Chondrocyte (in vitro differentiated cells): ENCODE measurements at regions not wholly inside any gene's neighbourhood (a gene's known extent, or its start where the extent isn't known, plus 50 kb on each side); places are given as distances from the start of the nearest gene placed in this dataset.
A peak's percentile ranks its signal among the peaks of the same experiment; 100 is the strongest.

ENCODE experiments used
- DNase-seq: peaks from one replicate; pipeline ENCODE4 v3.0.0; 2021; ENCODE audit warnings: mixed read lengths, low spot score
- H3K27ac Mint-ChIP-seq: one replicate; pipeline ENCODE4 v1.8.0; 2021; ENCODE audit warnings: mild to moderate bottlenecking, moderate library complexity, mixed read lengths; ENCODE audit not compliant: unreplicated experiment
- H3K27me3 Mint-ChIP-seq: 2 replicates; pipeline ENCODE4 v1.8.0; 2021; ENCODE audit warnings: low read depth, mixed read lengths
- H3K36me3 Mint-ChIP-seq: 2 replicates; pipeline ENCODE4 v1.8.0; 2021; ENCODE audit warnings: low read depth, mixed read lengths
- H3K4me1 Mint-ChIP-seq: 2 replicates; pipeline ENCODE4 v1.8.0; 2021; ENCODE audit warnings: low read depth, mild to moderate bottlenecking, mixed read lengths
- H3K4me3 Mint-ChIP-seq: one replicate; pipeline ENCODE4 v1.8.0; 2021; ENCODE audit warnings: mild to moderate bottlenecking, moderate library complexity, mixed read lengths; ENCODE audit not compliant: unreplicated experiment
- H3K9me3 Mint-ChIP-seq: 2 replicates; pipeline ENCODE4 v1.8.0; 2021; ENCODE audit warnings: low read depth, mixed read lengths
- CTCF ChIP-seq: fragments of 200-600 bp; sonication (generic); IDR thresholded peaks from 2 replicates; pipeline ENCODE4 v1.5.0; 2021; ENCODE audit warnings: antibody characterized with exemption, mild to moderate bottlenecking, moderate library complexity

GRCh38 chr5:124200381-124200780, 546.1 kb downstream of the ZNF608 start:
- H3K4me1 Mint-ChIP-seq = no peaks in the 10 kb centered on the region
- peaks cover 2% of the 10 kb centered on the region for H3K36me3 Mint-ChIP-seq
- H3K9me3 Mint-ChIP-seq = peaks cover 6% of the 10 kb centered on the region
- no peak overlapping the region for H3K4me3 Mint-ChIP-seq
- H3K27me3 Mint-ChIP-seq = no peaks in the 10 kb centered on the region
- DNase-seq = no peak
- no peak overlapping the region for H3K27ac Mint-ChIP-seq
- no peak for TF ChIP-seq CTCF

DNA sequence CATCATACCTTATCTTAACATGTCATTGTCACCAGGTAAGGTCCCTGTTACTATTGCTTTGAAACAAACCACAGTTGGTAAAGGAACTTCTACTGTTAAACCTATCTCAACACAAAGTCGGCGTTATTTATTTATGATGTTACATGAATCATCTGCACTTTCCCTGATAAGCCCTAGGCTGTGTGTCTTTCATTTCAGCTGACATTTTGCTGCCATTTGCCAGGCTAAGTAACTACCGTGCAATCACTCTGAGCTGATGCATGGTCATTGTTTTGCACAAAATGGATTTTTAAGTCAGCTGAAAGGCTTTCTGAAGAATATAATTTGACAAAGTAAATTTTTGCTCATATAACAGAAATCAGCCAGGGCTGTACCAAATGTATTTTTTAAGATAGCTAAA, 546.5 kb downstream of the ZNF608 start:
- TF ChIP-seq CTCF = no peak
- H3K9me3 Mint-ChIP-seq = peaks cover 6% of the 10 kb centered on the region
- peaks cover 2% of the 10 kb centered on the region for H3K36me3 Mint-ChIP-seq
- DNase-seq = no peak
- H3K27me3 Mint-ChIP-seq = no peaks in the 10 kb centered on the region
- no peak overlapping the region for H3K27ac Mint-ChIP-seq
- no peak overlapping the region for H3K4me3 Mint-ChIP-seq
- no peaks in the 10 kb centered on the region for H3K4me1 Mint-ChIP-seq

DNA sequence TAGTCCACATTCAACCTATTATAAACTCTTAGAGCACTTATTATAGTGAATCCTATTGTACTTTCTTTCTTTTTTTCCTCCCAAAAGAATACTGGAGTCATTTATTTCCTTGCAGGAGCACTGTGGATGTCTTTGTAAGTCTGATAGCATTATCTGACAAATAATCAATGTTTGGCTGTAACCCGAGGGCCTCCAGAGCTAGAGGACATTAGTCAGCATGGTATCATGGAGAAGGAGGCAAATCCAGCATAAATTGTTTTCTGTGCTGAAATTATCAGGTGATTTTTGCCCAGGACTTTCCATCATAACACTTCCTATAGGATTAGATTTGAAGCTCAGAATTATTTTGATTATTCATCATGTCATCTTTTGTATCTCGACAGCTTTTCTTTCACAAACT, 551.0 kb downstream of the ZNF608 start:
- Mint-ChIP-seq H3K4me1 (peaks cover 10% of the 10 kb centered on the region), H3K27me3 (no peaks in the 10 kb centered on the region), H3K9me3 (no peaks in the 10 kb centered on the region), H3K27ac (no peak overlapping the region), H3K4me3 (no peak overlapping the region), H3K36me3 (no peaks in the 10 kb centered on the region)
- no peak for TF ChIP-seq CTCF
- no peak for DNase-seq

DNA sequence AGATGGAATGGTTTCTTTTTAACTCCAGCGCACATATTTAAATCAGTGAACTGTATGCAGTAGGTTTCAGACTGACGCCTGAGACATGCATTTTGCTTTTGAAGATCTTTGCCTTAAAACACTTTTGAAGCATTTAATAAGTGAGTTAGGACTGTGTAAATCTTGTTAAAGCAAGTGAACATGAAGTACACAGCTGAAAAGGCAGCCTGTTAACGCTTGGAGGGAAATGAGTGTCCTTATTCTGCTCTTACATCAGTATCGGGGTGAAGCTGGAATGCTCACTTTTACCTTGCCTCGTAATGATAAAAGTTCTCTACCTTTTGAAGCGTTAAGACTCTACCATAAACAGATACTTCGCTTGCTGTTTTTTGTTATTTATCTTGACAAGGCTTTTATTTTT, 552.2 kb downstream of the ZNF608 start:
- no peak for DNase-seq
- peak overlapping the region; percentile 9 for H3K27ac Mint-ChIP-seq
- H3K9me3 Mint-ChIP-seq = no peaks in the 10 kb centered on the region
- peaks cover 10% of the 10 kb centered on the region for H3K4me1 Mint-ChIP-seq
- TF ChIP-seq CTCF = no peak
- H3K4me3 Mint-ChIP-seq = no peak overlapping the region
- no peaks in the 10 kb centered on the region for H3K36me3 Mint-ChIP-seq
- no peaks in the 10 kb centered on the region for H3K27me3 Mint-ChIP-seq

DNA sequence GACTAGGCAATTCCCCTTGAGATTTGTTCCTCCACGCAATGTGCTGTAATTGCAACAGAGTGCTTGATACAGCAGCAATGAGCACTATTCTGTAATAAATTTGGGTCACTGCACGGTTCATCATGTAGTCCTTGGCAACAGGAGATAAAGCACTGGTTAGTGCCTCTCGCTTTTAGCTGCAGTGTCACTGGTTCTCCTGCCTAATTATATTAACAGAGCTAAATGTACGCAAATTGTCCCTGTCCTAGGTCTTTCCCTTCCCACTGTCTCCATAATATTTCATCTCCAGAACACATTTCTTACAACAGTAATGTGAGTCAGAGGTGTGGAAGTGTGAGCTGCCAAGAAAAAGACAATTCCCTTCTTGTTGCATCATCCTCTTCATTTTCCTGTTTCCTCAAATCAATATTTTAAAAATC, 553.1 kb downstream of the ZNF608 start:
- no peak for DNase-seq
- Mint-ChIP-seq H3K9me3 (no peaks in the 10 kb centered on the region), H3K36me3 (no peaks in the 10 kb centered on the region), H3K27ac (peak overlapping the region; percentile 46), H3K27me3 (no peaks in the 10 kb centered on the region), H3K4me1 (peaks cover 10% of the 10 kb centered on the region), H3K4me3 (no peak overlapping the region)
- no peak for TF ChIP-seq CTCF
